ENCODE measurements at regions not wholly inside any gene's neighbourhood (a gene's known extent, or its start where the extent isn't known, plus 50 kb on each side); places are given as distances from the start of the nearest gene placed in this dataset.
A peak's percentile ranks its signal among the peaks of the same experiment; 100 is the strongest.

GRCh38 chr10:59090817-59091622 is 85.4 kb upstream of the PHYHIPL start:
- DNase-seq (ENCODE audit: unreplicated experiment): no peak
- Mint-ChIP-seq H3K36me3 (ENCODE audit: insufficient read depth, unreplicated experiment) (no peaks in the 10 kb centered on the region), H3K9me3 (ENCODE audit: unreplicated experiment) (no peaks in the 10 kb centered on the region), H3K4me1 (ENCODE audit: insufficient read depth, unreplicated experiment) (no peaks in the 10 kb centered on the region), H3K27me3 (ENCODE audit: insufficient read depth, unreplicated experiment) (peaks cover 92% of the 10 kb centered on the region), H3K4me3 (ENCODE audit: unreplicated experiment) (no peak overlapping the region), H3K27ac (ENCODE audit: low read depth, unreplicated experiment) (no peak overlapping the region)
- CTCF ChIA-PET: no interaction called here
- no peak for TF ChIP-seq CTCF (IDR thresholded peaks at IDR 0.05; ENCODE audit: unreplicated experiment)
- no TSS peak for BruUV-seq (replicated peaks)
- POLR2A ChIA-PET: no interaction called here
- intact Hi-C loops (cut with micrococcal nuclease): no loop called here

GRCh38 chr10:59093461-59093860 is 83.0 kb upstream of the PHYHIPL start:
- no peaks in the 10 kb centered on the region for H3K4me1 Mint-ChIP-seq (ENCODE audit: insufficient read depth, unreplicated experiment)
- H3K36me3 Mint-ChIP-seq (ENCODE audit: insufficient read depth, unreplicated experiment): no peaks in the 10 kb centered on the region
- POLR2A ChIA-PET: interaction anchor here (0.6 to 1.1 kb wide), 3 partner anchors 9 to 658 kb away, joined by 3 to 4 read pairs (median 3); no protein-coding TSS in a partner anchor
- peaks cover 80% of the 10 kb centered on the region for H3K27me3 Mint-ChIP-seq (ENCODE audit: insufficient read depth, unreplicated experiment)
- no peak overlapping the region for H3K4me3 Mint-ChIP-seq (ENCODE audit: unreplicated experiment)
- no peaks in the 10 kb centered on the region for H3K9me3 Mint-ChIP-seq (ENCODE audit: unreplicated experiment)
- CTCF ChIA-PET: no interaction called here
- no peak overlapping the region for H3K27ac Mint-ChIP-seq (ENCODE audit: low read depth, unreplicated experiment)
- no peak for TF ChIP-seq CTCF (IDR thresholded peaks at IDR 0.05; ENCODE audit: unreplicated experiment)
- BruUV-seq (replicated peaks): no TSS peak
- intact Hi-C loops (cut with micrococcal nuclease): no loop called here
- DNase-seq (ENCODE audit: unreplicated experiment): no peak

- Mint-ChIP-seq H3K27ac (ENCODE audit: low read depth, unreplicated experiment) (no peak overlapping the region), H3K27me3 (ENCODE audit: insufficient read depth, unreplicated experiment) (peaks cover 72% of the 10 kb centered on the region), H3K4me1 (ENCODE audit: insufficient read depth, unreplicated experiment) (no peaks in the 10 kb centered on the region), H3K9me3 (ENCODE audit: unreplicated experiment) (no peaks in the 10 kb centered on the region), H3K4me3 (ENCODE audit: unreplicated experiment) (no peak overlapping the region), H3K36me3 (ENCODE audit: insufficient read depth, unreplicated experiment) (peaks cover 6% of the 10 kb centered on the region)
- BruUV-seq (replicated peaks): no TSS peak
- no peak for TF ChIP-seq CTCF (IDR thresholded peaks at IDR 0.05; ENCODE audit: unreplicated experiment)
- intact Hi-C loops (cut with micrococcal nuclease): no loop called here
- POLR2A ChIA-PET: no interaction called here
- CTCF ChIA-PET: interaction anchor here (0.6 kb wide), 1 partner anchor 709 kb away, joined by 3 read pairs; no protein-coding TSS in a partner anchor
- DNase-seq (ENCODE audit: unreplicated experiment): no peak
These were observed 79.8 kb upstream of the PHYHIPL start for GRCh38 chr10:59096631-59097030.

- no TSS peak for BruUV-seq (replicated peaks)
- Mint-ChIP-seq H3K36me3 (ENCODE audit: insufficient read depth, unreplicated experiment) (peaks cover 6% of the 10 kb centered on the region), H3K27me3 (ENCODE audit: insufficient read depth, unreplicated experiment) (peaks cover 57% of the 10 kb centered on the region), H3K4me1 (ENCODE audit: insufficient read depth, unreplicated experiment) (no peaks in the 10 kb centered on the region), H3K27ac (ENCODE audit: low read depth, unreplicated experiment) (no peak overlapping the region), H3K9me3 (ENCODE audit: unreplicated experiment) (no peaks in the 10 kb centered on the region), H3K4me3 (ENCODE audit: unreplicated experiment) (no peak overlapping the region)
- ChIA-PET POLR2A (no interaction called here), CTCF (interaction anchor here (0.7 to 0.8 kb wide), 2 partner anchors 19 to 145 kb away, joined by 3 read pairs; no protein-coding TSS in a partner anchor)
- intact Hi-C loops (cut with micrococcal nuclease): no loop called here
- TF ChIP-seq CTCF (IDR thresholded peaks at IDR 0.05; ENCODE audit: unreplicated experiment): no peak
- peak; percentile 29 for DNase-seq (ENCODE audit: unreplicated experiment)
These were observed 78.1 kb upstream of the PHYHIPL start for GRCh38 chr10:59098387-59098786.
